ENCODE measurements at regions not wholly inside any gene's neighbourhood (a gene's known extent, or its start where the extent isn't known, plus 50 kb on each side); places are given as distances from the start of the nearest gene placed in this dataset.
A peak's percentile ranks its signal among the peaks of the same experiment; 100 is the strongest.
"Not testable (repeated sequence)": the region's sequence is repeated elsewhere in the genome, so short reads cannot be mapped to it uniquely, and the experiment has no call there.

DNA sequence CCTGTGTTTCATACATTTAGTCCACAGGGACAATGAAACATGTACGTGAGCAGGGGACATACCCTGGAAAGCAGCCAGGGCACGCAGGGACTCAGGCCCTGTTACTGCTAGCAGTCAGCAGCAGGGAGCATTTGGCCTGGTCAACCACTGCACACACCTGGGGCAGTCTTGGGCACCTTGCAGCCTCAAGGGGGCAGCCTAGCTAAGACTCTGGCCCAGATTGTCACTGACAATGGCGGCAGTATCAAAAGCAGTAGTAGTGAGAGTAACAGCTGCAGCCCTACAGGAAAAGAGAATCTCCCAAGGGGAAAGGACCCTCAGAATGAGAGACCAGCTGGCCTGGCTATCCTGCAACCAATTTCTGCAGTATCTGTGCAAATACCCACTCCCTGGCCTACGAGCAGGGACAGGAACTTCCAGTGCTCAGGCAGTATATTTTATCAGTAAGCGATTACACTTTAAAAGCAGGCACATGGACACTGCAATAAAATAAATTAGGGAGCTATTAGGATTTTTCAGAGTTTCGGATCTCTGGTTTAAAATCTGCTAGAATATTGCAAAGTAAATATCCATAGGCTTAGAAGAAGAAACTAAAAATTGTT, 475.6 kb downstream of the LTN1 start:
- peak; percentile 91 for DNase-seq

DNA sequence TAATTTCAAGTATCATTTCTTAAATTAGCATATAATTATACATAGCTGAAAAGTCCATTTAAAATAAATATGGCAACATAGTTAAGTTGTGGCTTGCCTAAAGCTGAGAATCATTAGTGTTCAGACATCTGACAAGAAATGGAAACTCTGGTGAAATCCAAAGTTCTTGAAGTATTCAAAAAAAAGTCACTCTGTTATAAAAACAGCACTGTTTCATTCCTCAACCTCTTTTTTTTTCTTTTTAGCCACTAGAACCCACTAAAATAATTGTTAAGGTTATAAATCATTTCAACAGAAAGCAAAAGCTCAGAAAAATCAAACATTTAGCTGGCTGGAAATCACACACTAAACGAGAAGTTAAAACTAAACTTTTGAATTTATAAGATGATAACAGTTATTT, 476.7 kb downstream of the LTN1 start:
- DNase-seq: no peak

DNA sequence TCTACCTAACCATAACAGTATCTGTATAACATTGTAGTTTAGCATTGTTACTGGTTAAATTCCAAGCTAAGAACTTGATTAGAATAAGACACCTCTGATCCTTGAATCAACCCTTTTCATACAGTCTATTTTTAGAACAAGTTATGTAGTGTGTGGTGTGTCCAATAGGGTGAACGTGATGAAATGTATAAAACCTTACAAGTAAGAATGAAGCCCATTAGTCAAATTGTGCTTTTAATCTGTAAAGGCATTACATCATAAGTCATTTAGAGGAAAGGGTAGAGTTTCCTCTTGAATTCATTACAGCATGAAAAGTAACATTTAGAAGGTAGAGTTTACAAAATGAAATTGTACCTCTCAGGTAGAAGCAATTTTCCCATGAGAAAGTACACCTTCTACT, 479.2 kb downstream of the LTN1 start:
- no peak for DNase-seq

- DNase-seq: no peak
Measured at GRCh38 chr21:28509031-28509430, 483.6 kb downstream of the LTN1 start.

- no peak for DNase-seq
Measured at GRCh38 chr21:28508126-28508525, 484.6 kb downstream of the LTN1 start.

DNA sequence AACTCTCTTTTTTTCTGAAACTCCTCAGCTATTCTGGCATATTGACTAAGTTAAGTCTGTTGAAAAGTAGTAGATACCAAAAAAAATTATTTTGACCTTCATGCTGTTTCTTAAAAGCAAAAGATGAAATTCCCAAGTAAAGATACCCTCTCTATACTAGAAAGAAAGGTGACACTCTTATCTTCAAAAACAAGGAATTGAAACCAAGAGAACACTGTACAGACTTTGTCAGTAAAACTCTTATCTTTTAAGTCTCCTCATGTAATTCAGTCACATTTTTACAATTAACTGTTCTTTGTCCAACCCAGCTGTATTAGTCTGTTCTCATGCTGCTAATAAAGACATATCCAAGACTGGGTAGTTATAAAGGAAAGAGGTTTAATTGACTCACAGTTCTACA, 496.2 kb downstream of the LTN1 start:
- DNase-seq: no peak

- DNase-seq: no peak
Measured at GRCh38 chr21:28492127-28492526, 500.6 kb downstream of the LTN1 start.

DNA sequence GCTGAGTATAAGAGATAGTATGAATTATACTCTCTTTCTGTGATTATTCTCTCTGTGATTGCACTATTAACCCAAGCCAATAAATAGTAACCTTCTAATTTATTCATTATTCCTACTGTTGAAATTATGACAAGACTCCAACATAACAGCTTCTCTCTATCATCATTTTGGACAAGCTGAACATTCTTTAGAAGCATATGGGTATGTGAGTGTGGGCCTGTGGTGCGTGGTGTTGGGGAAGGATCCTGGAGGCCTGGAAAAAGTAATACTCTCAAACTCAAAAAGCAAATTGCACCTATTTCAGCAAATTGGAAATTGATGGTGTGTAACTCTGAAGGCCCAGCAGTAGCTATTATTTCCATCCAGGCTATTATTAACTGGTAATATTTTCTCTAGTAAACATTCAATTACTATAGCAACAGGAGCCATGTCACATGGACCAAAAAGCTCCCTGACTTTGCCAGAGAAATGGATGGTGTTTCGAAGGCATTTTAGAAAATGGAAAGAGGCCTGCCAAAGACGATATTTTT, 502.8 kb downstream of the LTN1 start:
- DNase-seq: no peak

DNA sequence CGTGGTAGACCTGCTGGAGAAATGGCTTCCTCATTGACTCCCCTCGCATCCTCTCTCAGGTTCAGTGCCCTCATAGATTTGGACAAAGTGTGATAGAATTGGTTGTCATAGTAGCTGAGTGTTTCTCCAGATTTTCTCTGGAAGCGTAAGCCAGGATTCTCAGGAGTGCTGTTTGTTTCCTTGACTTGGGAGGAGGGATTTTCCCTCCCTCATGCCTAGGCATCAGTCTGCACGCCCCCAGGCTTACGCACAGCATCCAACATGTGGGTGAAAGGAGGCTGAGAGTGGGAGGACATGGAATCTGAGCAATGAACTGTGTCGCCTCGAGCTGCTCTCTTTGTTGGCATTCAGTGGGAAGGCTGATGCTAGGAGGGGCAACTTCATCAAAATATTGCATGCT, 503.5 kb downstream of the LTN1 start:
- DNase-seq: no peak

DNA sequence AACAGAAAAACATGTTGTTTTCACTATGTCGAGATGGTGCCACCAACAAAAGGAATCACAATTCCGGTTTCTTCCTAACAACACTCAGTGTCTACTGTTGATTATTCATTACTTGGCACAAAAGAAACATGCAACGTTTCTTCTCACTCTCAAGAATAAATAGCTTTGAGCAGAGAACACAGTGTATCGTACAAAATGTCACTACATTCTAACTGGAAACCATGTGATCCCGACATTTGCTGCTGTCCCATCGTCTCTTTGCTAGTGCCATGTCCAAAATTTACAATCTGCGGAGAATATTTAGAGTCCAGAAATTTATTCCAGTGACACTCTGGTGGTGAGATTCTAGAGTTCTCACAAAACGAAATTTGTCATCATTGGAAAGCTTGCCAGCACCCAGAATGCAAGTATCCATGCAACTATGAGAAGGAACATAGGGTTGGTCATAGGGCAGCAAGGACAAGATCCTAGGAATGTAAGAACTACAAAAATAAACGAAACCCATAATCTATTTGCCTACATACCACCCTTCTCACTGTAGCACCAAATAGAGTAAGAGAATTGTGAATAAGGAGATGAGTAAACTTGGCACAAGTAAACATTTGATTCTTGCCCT, 505.1 kb downstream of the LTN1 start:
- DNase-seq: no peak

DNA sequence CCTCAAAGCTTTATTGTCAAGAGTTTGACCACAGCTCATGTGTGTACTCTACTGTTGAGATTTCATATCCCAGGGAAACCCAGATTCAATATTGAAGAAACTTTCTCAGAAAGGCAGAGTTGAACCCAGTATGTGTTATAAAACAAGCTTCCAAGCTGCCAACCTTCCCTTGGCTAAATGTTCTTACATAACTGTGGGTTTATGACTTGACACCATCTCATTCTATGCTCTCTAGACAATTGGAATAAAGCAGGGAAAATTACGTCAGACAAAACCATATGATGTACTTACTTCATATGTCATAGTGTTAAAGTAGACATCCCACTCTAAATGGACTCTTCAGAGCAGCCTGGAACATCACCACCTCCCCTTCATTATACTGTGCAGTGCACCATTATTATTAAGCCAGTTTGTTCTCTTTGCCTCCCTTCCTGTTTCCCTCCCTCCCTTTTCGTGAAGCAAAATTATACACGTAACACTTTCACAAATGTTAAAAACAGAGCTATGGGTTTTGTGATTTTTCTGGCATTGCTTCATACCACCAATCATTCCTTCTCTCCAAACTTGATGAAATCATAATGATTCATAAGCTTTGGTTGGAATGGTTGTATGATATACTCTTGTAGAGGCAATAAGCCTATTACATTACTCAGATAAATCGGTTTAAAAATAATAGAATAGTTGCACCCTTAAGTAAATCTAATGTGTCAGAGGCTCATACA, 507.2 kb downstream of the LTN1 start:
- DNase-seq: no peak

DNA sequence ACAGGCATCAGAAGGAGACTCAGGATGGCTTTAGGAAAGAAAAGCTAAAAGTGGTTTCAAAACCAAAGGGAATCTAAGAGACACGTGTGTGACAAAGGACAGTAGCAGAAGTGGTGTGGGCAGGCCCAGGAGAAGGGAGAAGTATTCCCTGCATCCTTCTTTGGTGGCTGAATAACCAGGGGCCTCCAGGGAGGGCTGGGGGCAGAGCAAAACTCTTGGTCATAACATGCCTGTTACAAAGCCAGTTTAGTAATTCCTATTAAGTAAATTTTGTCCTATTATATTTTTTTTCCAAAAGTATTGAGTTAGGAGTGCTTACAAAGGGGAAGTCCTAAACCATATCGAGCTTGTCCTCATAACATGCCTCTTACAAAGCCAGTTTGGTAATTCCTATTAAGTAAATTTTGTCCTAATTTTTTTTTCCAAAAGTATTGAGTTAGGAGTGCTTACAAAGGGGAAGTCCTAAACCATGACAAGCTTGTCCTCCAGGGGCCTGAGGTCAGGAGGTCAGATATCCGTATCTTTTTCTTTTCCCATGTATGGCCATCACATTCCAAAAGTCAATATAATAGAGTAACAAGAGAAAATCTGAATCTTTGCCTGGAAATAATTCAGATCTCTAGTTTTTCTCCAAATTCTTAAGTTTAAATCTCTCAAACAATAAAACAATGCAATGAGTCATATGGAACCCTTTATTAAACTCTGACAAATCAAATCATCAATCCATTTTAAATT, 509.2 kb downstream of the LTN1 start:
- DNase-seq: no peak

GRCh38 chr21:28482657-28483056, 510.0 kb downstream of the LTN1 start:
- no peak for DNase-seq

- no peak for DNase-seq
Measured at GRCh38 chr21:28480470-28480869, 512.2 kb downstream of the LTN1 start.

- DNase-seq: no peak
Measured at GRCh38 chr21:28473530-28474220, 519.0 kb downstream of the LTN1 start.

DNA sequence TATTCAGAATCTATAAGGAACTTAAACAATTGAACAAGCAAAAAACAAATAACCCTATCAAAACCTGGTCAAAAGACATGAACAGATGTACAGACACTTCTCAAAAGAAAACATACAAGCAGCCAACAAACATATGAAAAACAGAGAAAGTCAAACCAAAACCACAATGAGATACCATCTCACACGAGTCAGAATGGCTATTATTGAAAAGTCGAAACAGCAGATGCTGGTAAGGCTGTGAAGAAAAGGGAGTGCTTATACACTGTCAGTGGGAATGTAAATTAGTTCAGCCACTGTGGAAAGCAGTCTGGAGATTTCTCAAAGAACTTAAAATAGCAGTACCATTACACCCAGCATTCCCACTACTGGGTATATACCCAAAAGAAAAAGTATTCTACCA, 520.1 kb downstream of the LTN1 start:
- DNase-seq: not testable (repeated sequence)

GRCh38 chr21:28464988-28465387, 527.7 kb downstream of the LTN1 start:
- DNase-seq: no peak

DNA sequence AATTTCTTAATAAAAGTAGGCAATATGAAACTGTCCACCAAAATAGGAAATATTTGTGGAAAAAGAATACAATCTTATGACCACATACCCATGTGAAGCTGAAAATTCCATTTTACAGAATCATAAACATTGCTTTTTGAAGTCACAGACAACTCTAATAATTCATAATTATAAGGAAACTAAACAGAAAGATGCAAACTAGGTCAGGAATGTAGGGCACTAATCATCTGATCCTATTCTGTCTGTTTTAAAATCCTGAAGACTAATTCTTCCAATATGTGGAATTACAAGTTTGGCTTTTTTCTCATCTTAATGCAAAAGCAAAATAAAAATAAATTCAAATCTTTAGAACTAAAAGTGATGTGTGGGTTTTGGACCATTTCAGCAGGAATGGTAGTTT, 528.6 kb downstream of the LTN1 start:
- no peak for DNase-seq

DNA sequence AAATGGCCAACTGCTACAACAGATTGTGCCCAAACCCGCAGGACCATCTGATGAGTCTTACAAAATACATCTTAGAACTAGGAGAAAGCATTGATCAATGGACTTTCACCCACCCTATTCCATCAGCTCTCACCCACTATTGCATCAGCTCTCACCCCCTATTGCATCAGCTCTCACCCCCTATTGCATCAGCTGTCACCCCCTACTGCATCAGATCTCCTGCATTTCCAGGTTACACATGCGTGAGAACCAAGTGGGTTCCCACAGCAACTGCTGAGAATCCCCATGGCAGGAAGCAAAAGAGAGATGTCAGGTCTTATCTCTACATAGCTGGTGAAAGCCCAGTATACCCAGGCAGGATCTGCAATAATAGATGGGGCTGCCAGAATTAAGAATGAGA, 533.5 kb downstream of the LTN1 start:
- no peak for DNase-seq

- DNase-seq: no peak
Measured at GRCh38 chr21:28458446-28458845, 534.2 kb downstream of the LTN1 start.

GRCh38 chr21:28455253-28455600, 537.5 kb downstream of the LTN1 start:
- no peak for DNase-seq

GRCh38 chr21:28454564-28455252, 538.0 kb downstream of the LTN1 start:
- no peak for DNase-seq

All from islet precursor cell (in vitro differentiated cells).